GM19025 (cell line): ENCODE measurements at regions not wholly inside any gene's neighbourhood (a gene's known extent, or its start where the extent isn't known, plus 50 kb on each side); places are given as distances from the start of the nearest gene placed in this dataset.

Experiments
- ATAC-seq: cut with Tn5 transposase; IDR thresholded peaks from one replicate; pipeline ENCODE4 v1.9.1; 2021; ENCODE audit warnings: mild to moderate bottlenecking, low read depth, moderate library complexity; ENCODE audit not compliant: unreplicated experiment

DNA sequence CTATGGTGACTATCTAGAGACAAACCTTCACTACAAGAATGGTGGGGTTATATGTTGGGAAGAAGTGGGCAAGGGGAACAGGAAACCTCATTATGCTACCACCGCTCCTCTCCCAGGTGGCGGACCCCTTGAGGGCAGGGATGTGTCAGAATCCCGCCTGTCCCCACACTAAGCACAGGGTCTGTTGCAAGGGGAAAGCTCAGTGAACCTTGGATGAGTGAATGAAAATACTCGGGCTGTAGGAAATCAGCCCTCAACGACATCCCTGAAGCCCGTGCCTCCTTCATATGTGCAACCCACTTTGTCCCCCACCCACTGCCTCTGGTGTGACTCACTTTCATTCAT is 68.2 kb upstream of the AMPD3 start:
- ATAC-seq: no peak

DNA sequence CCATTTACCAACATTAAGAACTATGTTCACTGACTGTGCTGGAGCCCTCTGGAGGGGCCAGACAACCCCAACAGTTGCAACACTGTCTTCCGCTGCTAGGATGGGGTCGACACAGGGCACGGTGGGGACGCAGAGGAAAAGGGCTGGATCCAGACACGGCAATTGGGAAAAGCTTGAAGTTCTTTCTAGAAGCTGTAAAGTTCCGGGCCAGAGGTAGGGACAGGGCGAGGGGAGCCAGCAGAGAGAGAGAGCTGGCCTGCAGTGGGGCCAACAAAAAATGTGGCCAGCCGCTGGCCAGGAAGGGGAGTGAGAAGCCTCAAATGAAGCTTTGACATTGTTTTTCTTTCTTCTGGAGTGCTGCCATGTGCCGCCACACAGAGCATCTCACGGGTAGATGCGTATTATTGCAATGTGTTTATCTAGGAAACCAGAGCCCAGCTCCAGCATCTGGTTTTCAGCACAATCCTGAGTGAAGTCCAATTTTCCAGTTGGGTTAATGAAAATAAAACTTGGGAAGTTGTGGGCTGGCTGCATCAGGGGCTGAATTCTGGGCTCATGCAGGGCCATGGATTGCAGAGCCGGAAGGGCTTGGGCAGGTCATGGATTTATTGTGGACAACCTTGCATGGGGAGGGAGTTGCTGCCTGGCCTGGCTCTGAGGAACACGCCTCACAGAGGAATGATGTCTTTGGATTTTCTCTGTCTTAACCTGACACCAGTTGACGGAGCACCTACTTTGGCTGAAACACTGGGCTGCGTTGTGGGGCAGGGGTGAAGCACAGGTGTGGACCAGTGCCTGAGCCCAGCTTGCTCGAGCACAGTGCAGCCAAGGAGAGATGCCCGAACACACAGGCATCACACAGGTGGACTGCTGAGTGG is 67.6 kb upstream of the AMPD3 start:
- no peak for ATAC-seq

DNA sequence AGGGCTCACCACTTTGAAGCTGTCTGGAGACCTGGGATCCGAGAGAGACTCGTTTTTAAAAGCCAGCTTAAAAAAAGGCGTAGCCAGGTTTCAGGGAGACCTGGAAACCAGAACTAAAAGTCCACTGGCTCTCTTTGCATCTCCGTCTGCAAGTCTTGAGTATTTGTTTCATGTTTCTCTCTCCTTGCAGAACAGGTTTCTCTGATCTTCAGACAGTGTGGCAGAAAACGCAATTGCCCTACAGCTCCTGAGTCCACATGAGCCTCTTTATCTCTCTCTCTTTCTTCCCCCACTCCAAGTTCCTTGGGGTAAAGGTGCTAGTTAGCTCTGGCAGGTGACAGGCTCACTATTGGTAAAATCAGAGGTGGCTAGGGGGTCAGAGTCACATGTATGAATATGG is 67.0 kb upstream of the AMPD3 start:
- no peak for ATAC-seq

DNA sequence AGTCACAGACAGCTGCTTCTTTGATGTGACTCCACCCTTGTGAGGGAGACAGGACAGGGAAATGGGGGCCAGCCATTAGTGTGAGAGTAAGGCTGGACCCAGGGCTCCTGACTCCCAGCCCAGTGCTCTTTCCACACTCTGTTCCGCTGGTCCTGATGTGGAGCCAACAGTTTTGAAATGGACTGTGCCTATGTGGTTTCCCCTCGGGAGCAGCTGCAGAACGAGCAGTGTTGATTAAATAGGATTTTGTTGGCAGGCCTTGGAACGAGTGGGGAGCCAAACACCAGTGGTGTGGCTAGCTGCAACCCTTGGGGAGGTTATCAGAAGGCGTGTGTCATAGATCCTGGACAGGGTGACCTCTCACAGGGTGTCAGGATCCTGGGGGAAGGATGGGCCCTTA is 66.5 kb upstream of the AMPD3 start:
- no peak for ATAC-seq

DNA sequence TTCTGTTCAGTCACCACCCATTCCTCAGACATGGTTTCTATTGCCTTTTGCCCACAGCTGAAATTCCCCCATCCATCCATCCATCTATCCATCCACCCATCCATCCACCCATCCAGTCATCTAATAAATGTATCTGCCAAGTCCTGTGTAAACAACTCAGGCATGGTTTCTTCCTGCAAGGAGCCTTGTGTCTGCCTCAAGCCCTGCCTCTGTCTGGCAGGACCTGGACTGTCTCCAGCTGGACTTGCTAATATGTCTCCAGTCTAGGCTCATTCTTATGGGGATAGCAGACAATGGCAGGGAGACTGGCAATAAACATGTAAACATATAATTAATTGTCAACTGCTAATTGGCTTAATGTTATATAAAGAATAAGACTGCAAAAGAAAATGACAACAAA is 64.7 kb upstream of the AMPD3 start:
- no peak for ATAC-seq

DNA sequence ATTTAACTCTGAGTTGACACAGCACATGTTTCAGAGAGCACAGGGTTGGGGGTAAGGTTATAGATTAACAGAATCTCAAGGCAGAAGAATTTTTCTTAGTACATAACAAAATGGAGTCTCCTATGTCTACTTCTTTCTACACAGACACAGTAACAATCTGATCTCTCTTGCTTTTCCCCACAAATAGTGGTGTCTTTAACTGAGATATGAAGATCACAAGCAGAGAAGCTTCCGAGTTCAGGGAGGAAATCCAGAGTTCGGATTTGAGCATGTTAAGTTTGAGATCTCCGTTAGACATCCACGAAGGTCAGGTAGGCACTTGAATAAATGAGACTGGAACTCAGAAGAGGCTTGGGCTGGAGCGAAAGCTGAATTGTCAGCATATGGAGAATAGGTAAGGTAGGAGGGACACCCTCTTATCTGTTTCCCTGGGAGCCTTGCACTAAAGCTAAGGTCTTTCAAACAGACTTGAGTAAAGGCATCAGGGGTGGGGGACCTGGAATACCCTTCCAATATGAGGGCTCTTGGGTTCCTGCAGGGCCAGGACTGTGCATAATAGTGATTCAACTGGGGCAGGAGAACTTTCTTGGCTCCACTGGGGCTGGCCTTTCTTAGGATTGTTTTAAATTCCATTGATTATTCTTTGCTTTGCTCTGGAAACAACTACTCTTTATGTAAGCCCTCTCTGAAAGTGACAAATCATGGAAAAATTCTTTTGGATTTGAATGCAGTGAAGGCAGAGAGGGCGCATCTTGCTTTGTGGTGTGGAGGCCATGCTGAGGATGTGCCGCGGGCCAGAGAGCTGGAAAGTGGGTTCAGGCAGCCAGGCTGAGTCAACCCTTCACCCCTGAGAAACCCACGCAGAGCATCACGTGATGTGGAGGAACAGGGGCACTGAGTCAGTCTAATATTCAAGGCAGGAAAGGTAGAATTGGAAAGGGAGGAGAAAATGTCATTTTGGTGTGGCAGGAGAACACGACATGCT is 62.7 kb upstream of the AMPD3 start:
- ATAC-seq: no peak

DNA sequence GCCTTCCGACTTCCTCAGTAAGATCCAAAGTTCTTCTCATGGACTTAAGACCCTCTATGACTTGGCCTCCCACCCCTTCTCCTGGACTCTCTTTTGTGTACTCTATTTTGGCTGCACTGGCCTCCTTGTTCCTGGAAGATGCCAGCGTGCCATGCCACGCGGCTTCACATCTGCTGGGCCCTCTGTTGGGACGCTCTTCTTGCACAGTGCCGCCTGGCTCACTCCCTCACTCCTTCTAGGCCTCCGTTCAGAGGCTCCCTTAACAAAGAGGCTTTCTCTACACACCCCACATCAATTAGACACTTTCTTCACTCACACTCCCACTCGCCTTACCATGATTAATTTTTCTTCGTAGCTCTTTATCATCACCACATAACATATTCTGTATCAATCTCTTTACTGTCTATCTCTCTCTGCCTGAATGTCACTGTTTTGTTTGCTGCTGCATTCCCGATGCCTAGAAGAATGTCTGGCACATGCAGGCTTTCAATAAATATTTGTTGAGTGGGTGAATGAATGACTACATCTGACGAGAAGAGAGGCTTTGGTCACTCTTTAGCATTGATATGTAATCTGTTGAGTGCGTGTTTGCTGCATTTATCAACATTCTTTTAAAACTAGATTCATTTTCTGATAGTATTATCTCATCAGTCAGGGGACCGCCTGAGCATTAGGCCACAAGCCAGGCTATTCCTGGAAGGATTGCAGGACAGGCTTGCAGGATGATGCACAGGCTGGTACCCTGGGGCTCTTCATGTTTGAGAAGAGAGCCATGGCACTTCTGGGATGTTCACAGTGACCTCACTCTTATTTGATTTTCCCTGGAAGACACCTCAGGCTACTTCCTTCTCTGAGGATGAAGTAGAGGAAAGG is 60.6 kb upstream of the AMPD3 start:
- ATAC-seq: no peak

DNA sequence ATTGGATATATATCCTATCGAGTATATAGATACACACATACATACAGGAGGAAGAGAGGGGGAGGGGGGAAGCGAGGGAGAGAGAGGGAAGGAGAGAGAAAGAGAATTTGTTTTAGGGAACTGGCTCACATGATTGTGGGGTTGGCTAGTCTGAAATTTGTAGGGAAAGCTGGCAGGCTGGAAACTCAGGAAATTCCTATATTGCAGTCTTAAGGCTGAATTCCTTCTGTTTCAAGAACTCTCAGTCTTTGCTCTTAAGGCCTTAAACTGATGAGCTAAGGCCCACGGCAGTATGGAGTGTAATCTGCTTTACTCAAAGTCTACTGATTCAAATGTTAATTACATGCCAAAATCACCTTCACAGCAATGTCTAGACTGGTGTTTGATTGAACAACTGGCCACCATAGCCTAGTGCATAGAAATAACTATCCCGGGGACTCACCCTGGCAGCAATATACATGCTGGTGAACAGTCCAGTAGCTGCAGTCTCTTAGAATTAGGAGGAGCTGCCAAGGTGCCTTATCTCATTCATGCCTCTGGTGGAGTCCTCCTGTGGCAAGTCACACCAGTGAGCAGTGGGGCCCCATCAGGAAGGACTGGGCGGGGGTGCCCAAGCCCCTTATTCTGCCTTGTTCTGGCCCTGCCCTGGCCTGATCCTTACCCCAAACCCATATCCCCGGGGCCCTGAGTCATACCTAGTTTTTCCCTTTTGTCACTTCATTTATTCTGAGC is 59.7 kb upstream of the AMPD3 start:
- no peak for ATAC-seq

DNA sequence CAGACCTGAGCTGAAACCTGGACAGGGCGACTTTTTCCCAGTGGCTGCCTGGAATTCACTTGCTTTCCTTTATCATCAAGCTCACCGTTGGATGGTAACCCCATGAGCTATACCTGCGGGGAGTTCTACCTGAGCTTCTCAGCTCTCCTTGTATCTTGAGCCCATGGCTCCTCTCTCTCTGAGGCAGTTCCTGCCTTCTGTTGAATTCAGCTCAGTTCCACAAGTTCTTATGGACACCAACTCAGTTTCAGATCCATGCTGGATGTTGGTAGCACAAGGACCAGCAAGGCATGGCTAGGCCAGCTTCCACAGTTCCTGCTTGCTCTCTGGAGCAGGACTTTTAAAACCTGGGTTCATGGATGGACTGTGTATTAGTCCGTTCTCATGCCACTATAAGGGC is 58.3 kb upstream of the AMPD3 start:
- ATAC-seq: no peak

DNA sequence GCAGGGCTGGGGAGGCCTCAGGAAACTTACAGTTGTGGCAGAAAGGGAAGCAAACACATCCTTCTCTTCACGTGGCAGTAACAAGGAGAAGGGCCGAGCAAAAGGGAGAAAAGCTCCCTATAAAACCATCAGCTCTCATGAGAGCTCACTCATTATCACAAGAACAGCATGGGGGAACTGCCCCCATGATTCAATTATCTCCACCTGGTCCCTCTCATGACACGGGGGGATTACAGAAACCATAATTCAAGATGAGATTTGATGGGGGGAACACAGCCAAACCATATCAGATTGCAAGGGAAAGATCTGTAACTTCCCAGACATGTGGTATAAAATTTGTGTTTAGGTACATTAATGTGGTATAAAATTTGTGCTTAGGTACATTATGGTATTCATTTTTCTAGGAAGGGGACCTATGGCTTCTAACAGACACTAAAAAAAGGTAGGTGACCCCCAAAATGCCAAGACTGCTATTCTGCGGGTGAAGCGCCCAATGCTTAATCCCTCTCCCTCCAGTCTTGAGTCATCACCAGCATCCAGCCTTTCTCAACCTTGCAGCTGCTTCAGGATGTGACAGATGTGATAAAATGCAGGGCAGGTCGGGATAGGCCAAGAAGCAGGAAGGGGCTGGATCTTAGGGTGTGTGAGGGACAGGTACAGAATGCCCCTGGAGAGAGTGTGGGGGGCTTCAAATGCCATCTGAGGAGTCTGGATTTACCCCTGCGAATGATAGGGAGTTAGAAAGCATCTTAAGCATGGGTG is 57.7 kb upstream of the AMPD3 start:
- ATAC-seq: no peak

DNA sequence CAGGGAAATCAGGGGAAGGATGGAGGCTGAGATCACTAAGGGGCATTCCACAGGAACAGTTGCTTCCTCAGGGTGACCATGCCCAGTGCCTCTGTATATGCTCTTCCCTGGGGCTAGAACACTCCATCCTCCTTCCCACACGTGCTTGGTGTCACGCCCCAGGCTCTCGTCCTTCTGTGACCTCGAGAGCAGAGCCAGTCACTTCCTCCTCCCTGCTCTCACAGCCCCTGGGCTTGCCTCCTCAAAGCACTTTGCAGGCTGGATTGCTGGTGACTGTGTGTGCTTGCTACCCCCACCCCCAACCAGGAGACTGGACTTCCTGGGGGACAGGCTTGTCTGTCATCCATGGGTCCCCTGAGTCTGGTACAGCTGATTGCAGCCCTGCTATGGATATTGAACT is 56.5 kb upstream of the AMPD3 start:
- no peak for ATAC-seq

DNA sequence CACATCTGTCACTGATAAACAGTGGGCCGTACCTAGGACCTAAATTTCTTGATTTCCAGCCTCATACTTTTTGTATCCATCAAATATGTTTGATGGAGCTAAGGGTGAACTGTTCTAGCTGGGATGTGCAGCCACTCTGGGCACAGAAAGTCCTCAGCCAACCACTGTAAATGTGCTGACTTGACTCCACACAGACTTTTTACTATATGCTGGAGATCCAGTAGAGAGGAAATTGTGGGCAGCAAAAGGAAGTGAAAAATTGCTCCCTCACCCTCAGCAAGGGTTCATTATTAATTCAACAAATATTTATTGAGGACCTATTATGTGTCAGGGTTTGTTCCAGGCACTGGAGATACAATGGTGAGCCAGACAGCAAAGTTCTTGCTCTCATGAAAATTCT is 54.2 kb upstream of the AMPD3 start:
- no peak for ATAC-seq

DNA sequence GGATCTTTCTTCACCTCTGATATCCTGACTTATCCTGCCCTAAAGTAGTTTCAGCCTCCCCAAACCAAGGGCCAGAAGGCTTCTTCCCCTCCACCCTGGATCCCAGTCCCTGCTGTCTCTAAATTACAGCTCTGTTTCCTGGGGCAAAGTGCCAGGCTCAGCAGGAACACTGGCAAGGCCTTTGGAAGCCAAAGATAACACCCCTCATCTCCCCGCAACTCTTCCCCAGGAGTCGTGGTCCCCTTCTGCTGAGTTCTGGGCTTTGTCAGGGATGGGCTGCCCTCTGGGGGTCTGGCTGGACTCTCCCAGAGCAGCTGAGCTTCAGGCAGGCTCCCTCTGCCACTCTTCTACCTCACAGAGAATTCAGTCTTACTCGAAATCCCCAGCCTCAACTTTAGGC is 53.8 kb upstream of the AMPD3 start:
- no peak for ATAC-seq

DNA sequence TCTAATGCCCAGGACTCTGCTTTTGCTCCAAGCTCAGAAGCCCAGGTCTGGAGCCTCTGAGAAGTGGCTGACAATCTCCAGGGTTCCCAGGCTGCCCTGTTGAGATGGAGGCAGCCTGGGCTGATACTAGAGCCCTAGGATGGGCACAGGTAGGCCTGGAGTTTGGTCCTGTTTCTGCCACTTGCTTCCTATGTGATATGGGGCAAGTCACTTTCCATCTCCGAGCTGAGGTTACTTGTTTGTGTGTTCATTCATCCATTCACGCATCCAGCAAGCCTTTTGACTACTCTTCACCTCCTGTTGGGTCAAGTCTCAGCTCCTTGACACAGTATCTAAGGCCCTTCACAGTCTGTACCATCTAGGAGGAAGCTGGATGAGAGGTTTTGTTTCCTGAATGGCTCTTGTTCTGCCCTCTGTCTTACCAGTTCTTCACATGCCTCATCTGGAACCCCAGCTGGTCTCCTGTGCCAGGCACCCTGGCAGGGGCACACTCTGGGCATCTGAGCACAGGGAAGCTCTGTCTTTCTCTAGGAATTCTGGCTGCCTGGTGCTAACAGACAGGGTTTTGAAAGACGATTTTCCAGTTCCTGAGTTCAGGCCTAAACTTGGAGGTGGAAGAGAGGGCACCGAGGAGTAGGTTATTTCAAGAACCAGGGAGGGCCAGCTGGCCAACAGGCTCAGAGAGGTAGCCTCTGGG is 53.2 kb upstream of the AMPD3 start:
- no peak for ATAC-seq
